ENCODE measurements at regions not wholly inside any gene's neighbourhood (a gene's known extent, or its start where the extent isn't known, plus 50 kb on each side); places are given as distances from the start of the nearest gene placed in this dataset.

DNA sequence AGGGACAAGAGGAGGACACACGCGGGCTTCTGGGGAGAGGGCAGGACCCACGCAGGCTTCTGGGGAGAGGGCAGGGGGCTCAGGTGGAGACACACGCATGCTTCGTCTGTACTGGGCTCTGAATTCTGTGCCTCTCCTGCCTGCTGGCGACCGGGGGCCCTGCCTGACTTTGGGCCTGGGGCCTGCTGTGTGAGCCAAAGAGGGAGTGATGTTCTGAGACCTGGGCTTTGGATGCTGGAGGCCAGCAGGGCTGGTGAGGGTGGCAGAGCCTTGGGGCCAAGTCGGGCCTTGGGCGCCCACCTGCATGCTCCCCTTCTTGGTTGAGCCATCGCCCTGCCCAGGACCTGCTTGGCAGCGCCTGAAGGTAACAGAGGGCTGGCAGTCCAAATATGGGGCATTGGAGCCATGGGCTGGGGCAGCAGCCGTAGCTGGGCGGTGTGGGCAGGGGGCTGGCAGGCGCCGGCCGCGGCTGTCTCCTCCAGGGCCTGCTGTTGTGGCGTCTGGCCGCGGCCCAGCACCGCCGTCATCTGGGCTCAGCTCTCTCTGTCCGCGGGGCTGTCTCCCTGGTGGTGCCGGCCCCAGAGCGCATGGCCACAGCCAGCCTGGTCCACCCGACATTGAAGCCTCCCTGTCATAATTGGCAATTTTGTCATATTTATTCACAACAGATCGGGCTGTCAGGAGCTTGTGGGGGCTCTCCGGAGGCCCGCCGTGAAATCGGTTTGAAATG, 78.9 kb downstream of the UNCX start:
- Histone ChIP-seq H3K79me1 (ENCODE audit: low read length) (no peaks in the 10 kb centered on the region), H3K79me2 (ENCODE audit: control insufficient read depth, insufficient read depth, low read length, poor library complexity) (no peaks in the 10 kb centered on the region), H3K18ac (ENCODE audit: low read length) (no peak overlapping the region), H3K4me2 (ENCODE audit: low read length) (no peak overlapping the region), H3K27ac (ENCODE audit: low read depth, low read length) (no peak overlapping the region), H2BK12ac (ENCODE audit: low read length) (no peak overlapping the region), H3K4ac (ENCODE audit: low read depth, low read length) (no peak overlapping the region), H3K9ac (ENCODE audit: low read length) (no peak overlapping the region), H4K12ac (ENCODE audit: low read depth, low read length) (no peak overlapping the region), H3K4me3 (ENCODE audit: low read depth, low read length) (no peak overlapping the region), H3K27me3 (ENCODE audit: insufficient read depth, low read length) (no peaks in the 10 kb centered on the region), H4K91ac (ENCODE audit: low read depth, low read length) (no peak overlapping the region), H2AK5ac (ENCODE audit: low read length) (no peak overlapping the region), H4K8ac (ENCODE audit: low read depth, low read length) (no peak overlapping the region), H3K9me3 (ENCODE audit: insufficient read depth, low read depth, low read length) (peaks cover 10% of the 10 kb centered on the region), H2BK120ac (ENCODE audit: insufficient read depth, low read length, poor library complexity) (no peak overlapping the region), H2BK5ac (ENCODE audit: low read depth, low read length, poor library complexity) (no peak overlapping the region), H3K14ac (ENCODE audit: low read length) (no peak overlapping the region), H3K4me1 (ENCODE audit: control insufficient read depth in 1 of 2, insufficient read depth in 2 of 2, low read length in 2 of 2) (no peaks in the 10 kb centered on the region), H2AFZ (ENCODE audit: insufficient read depth, low read length, poor library complexity) (no peak overlapping the region), H3K23ac (ENCODE audit: low read length) (no peak overlapping the region), H3K36me3 (ENCODE audit: control insufficient read depth in 1 of 2, insufficient read depth in 2 of 2, low read length in 2 of 2) (no peaks in the 10 kb centered on the region)
- no CpG with 5 or more reads among the region's 32 CpGs for WGBS (ENCODE audit: extremely low coverage, insufficient coverage, insufficient read length)
- no peak for DNase-seq

DNA sequence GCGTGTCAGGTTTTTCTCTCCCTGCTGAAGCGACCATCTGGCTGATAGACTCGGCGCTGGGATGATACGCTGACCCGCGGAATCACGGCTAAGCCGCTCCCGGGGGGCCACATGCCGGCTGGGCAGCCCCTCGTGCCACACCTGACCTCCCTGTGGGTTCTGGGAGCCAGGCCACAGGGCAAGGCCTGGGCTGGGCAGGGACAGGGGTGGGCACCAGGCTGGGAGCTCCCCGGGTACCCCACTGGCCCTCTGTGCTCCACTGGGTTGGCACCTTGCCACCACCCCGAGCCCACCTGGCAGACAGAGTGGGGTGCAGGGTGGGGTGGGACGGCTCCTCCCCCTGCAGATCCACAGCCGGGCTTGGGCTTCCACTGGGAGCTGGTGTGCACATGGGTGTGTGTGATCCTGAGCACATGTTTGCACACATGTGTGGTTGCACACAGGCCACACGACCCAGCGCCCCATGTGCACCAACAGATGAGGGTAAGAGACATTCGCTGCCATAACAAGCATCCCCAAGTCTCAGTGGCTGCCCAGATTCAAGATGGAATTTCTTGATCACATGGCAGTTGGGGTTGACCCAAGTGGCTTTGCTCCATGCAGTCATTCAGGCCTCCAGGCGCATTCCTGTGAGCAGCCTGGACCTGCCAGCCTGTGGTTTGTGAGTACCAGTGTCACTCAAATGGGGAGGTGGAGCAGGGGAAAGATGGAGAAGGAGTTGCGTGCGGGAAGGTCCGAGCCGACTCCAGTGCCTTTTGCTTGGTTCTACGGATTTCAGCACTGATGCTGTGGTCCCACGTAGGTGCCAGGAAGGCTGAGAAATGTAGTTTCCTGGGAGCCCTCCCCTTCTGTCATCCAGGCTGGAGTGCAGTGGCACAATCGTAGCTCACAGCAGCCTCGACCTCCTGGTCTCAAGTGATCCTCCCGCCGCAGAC, 79.7 kb downstream of the UNCX start:
- Histone ChIP-seq H2AK5ac (ENCODE audit: low read length) (no peak overlapping the region), H4K12ac (ENCODE audit: low read depth, low read length) (no peak overlapping the region), H4K91ac (ENCODE audit: low read depth, low read length) (no peak overlapping the region), H3K27me3 (ENCODE audit: insufficient read depth, low read length) (no peaks in the 10 kb centered on the region), H2BK120ac (ENCODE audit: insufficient read depth, low read length, poor library complexity) (no peak overlapping the region), H3K9ac (ENCODE audit: low read length) (no peak overlapping the region), H3K36me3 (ENCODE audit: control insufficient read depth in 1 of 2, insufficient read depth in 2 of 2, low read length in 2 of 2) (no peaks in the 10 kb centered on the region), H3K79me1 (ENCODE audit: low read length) (no peaks in the 10 kb centered on the region), H2AFZ (ENCODE audit: insufficient read depth, low read length, poor library complexity) (no peak overlapping the region), H2BK5ac (ENCODE audit: low read depth, low read length, poor library complexity) (no peak overlapping the region), H4K8ac (ENCODE audit: low read depth, low read length) (no peak overlapping the region), H2BK12ac (ENCODE audit: low read length) (no peak overlapping the region), H3K79me2 (ENCODE audit: control insufficient read depth, insufficient read depth, low read length, poor library complexity) (no peaks in the 10 kb centered on the region), H3K9me3 (ENCODE audit: insufficient read depth, low read depth, low read length) (peaks cover 10% of the 10 kb centered on the region), H3K4ac (ENCODE audit: low read depth, low read length) (no peak overlapping the region), H3K14ac (ENCODE audit: low read length) (no peak overlapping the region), H3K4me3 (ENCODE audit: low read depth, low read length) (no peak overlapping the region), H3K18ac (ENCODE audit: low read length) (no peak overlapping the region), H3K4me2 (ENCODE audit: low read length) (no peak overlapping the region), H3K23ac (ENCODE audit: low read length) (no peak overlapping the region), H3K27ac (ENCODE audit: low read depth, low read length) (no peak overlapping the region), H3K4me1 (ENCODE audit: control insufficient read depth in 1 of 2, insufficient read depth in 2 of 2, low read length in 2 of 2) (no peaks in the 10 kb centered on the region)
- WGBS (ENCODE audit: extremely low coverage, insufficient coverage, insufficient read length): no CpG with 5 or more reads among the region's 30 CpGs
- no peak for DNase-seq

DNA sequence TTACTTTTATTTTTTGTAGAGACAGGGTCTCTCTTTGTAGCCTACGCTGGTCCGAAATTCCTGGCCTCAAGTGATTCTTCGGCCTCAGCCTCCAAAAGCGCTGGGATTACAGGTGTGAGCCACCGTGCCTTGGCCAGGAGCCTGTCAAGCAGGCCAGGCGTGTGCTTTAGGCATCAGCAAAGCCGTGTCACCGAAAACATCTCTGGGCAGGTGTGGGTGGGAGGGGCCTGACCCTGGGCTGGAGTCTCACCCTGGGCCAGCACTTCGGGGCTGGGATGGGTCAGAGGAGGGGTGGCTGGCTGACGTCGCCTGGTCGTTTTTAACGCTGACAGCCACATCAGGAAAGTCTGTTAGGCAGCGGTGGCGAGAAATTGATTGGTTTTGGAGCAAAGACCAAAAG, 80.9 kb downstream of the UNCX start:
- Histone ChIP-seq H3K9ac (ENCODE audit: low read length) (no peak overlapping the region), H2AK5ac (ENCODE audit: low read length) (no peak overlapping the region), H2BK5ac (ENCODE audit: low read depth, low read length, poor library complexity) (no peak overlapping the region), H3K9me3 (ENCODE audit: insufficient read depth, low read depth, low read length) (peaks cover 8% of the 10 kb centered on the region), H3K4me3 (ENCODE audit: low read depth, low read length) (peak overlapping the region; percentile 56), H3K4ac (ENCODE audit: low read depth, low read length) (no peak overlapping the region), H3K14ac (ENCODE audit: low read length) (no peak overlapping the region), H3K27me3 (ENCODE audit: insufficient read depth, low read length) (no peaks in the 10 kb centered on the region), H2BK120ac (ENCODE audit: insufficient read depth, low read length, poor library complexity) (no peak overlapping the region), H3K23ac (ENCODE audit: low read length) (no peak overlapping the region), H3K18ac (ENCODE audit: low read length) (no peak overlapping the region), H3K27ac (ENCODE audit: low read depth, low read length) (no peak overlapping the region), H4K12ac (ENCODE audit: low read depth, low read length) (no peak overlapping the region), H2AFZ (ENCODE audit: insufficient read depth, low read length, poor library complexity) (no peak overlapping the region), H3K79me2 (ENCODE audit: control insufficient read depth, insufficient read depth, low read length, poor library complexity) (no peaks in the 10 kb centered on the region), H3K36me3 (ENCODE audit: control insufficient read depth in 1 of 2, insufficient read depth in 2 of 2, low read length in 2 of 2) (no peaks in the 10 kb centered on the region), H4K8ac (ENCODE audit: low read depth, low read length) (no peak overlapping the region), H4K91ac (ENCODE audit: low read depth, low read length) (no peak overlapping the region), H3K4me2 (ENCODE audit: low read length) (no peak overlapping the region), H2BK12ac (ENCODE audit: low read length) (no peak overlapping the region), H3K79me1 (ENCODE audit: low read length) (no peaks in the 10 kb centered on the region), H3K4me1 (ENCODE audit: control insufficient read depth in 1 of 2, insufficient read depth in 2 of 2, low read length in 2 of 2) (no peaks in the 10 kb centered on the region)
- no CpG with 5 or more reads among the region's 15 CpGs for WGBS (ENCODE audit: extremely low coverage, insufficient coverage, insufficient read length)
- no peak for DNase-seq

DNA sequence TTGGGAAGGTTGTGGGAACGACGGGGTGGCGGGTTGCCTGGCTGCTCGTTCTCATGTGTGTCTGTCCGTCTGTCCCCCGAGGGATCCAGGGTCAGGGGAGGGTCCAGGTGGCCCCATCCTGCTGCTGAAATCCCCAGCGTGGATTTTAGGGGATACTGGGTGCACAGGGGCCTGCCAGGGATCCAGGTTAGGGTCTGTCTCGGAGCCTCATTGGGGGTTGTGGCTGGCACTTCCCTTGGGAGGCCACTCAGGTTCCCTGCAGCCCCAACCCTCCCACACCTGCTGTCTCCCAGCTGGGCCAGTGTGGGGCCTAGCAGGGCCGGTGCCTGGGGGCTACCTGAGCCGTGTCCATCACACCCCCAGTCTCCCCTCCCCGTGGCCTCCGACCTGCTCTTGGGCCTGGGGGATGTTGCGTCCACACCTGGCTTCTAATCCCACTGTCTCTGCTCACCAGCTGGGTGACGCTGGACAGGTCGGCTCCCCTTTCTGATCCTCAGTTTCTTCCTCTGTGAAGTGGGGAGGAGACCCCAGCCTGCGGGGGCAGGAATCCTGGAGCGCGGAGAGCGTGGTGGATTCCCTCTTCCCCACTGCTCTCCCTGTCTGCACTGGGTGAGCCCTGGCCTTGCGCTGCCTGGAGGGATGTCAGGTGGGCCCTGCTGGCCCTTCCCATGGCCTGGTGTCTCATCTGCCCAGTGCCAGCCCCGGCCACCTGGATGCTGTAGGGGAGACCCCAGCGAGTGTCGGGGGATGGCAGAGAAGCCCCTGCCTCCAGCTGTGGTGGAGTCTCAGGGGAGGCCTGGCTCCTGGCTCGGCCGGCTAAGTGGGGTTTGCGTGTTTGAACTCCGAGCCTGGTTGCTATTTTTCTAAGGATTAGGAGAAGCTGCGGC, 81.6 kb downstream of the UNCX start:
- WGBS (ENCODE audit: extremely low coverage, insufficient coverage, insufficient read length): no CpG with 5 or more reads among the region's 28 CpGs
- DNase-seq: no peak
- Histone ChIP-seq H3K14ac (ENCODE audit: low read length) (no peak overlapping the region), H4K12ac (ENCODE audit: low read depth, low read length) (no peak overlapping the region), H3K4me3 (ENCODE audit: low read depth, low read length) (no peak overlapping the region), H3K4me2 (ENCODE audit: low read length) (no peak overlapping the region), H3K27ac (ENCODE audit: low read depth, low read length) (no peak overlapping the region), H3K79me1 (ENCODE audit: low read length) (no peaks in the 10 kb centered on the region), H2BK12ac (ENCODE audit: low read length) (no peak overlapping the region), H2BK120ac (ENCODE audit: insufficient read depth, low read length, poor library complexity) (no peak overlapping the region), H3K18ac (ENCODE audit: low read length) (no peak overlapping the region), H3K23ac (ENCODE audit: low read length) (no peak overlapping the region), H3K79me2 (ENCODE audit: control insufficient read depth, insufficient read depth, low read length, poor library complexity) (no peaks in the 10 kb centered on the region), H3K36me3 (ENCODE audit: control insufficient read depth in 1 of 2, insufficient read depth in 2 of 2, low read length in 2 of 2) (no peaks in the 10 kb centered on the region), H3K4ac (ENCODE audit: low read depth, low read length) (no peak overlapping the region), H2AFZ (ENCODE audit: insufficient read depth, low read length, poor library complexity) (no peak overlapping the region), H2AK5ac (ENCODE audit: low read length) (no peak overlapping the region), H2BK5ac (ENCODE audit: low read depth, low read length, poor library complexity) (no peak overlapping the region), H4K8ac (ENCODE audit: low read depth, low read length) (no peak overlapping the region), H3K9ac (ENCODE audit: low read length) (no peak overlapping the region), H3K4me1 (ENCODE audit: control insufficient read depth in 1 of 2, insufficient read depth in 2 of 2, low read length in 2 of 2) (no peaks in the 10 kb centered on the region), H3K9me3 (ENCODE audit: insufficient read depth, low read depth, low read length) (peaks cover 6% of the 10 kb centered on the region), H4K91ac (ENCODE audit: low read depth, low read length) (no peak overlapping the region), H3K27me3 (ENCODE audit: insufficient read depth, low read length) (no peaks in the 10 kb centered on the region)

Data from trophoblast cell (in vitro differentiated cells and primary cell).